Cardiac fibroblast (primary cell): ENCODE measurements at regions not wholly inside any gene's neighbourhood (a gene's known extent, or its start where the extent isn't known, plus 50 kb on each side); places are given as distances from the start of the nearest gene placed in this dataset.
"Not testable (repeated sequence)": the region's sequence is repeated elsewhere in the genome, so short reads cannot be mapped to it uniquely, and the experiment has no call there.

ENCODE experiments used
- DNase-seq, 2 donors: peaks; one replicate each; pipeline versions ENCODE4 v3.0.0 to v3.0.0-alpha.2; 2010; ENCODE audit warnings: low read depth in 2 of 2
- H3K4me3 ChIP-seq, 2 donors: replicated peaks in 1 of 2; 1 replicate in 1 of 2; 2 replicates in 1 of 2; pipeline ENCODE4 v1.5.1; 2011; ENCODE audit warnings: low read depth in 2 of 2, low read length in 2 of 2, mild to moderate bottlenecking in 2 of 2, moderate library complexity in 1 of 2
- TF ChIP-seq, protein P1 (sequence below): IDR thresholded peaks from one replicate; pipeline ENCODE4 v1.5.1; 2011; ENCODE audit warnings: low read depth, mild to moderate bottlenecking, low read length, inconsistent platforms

DNA sequence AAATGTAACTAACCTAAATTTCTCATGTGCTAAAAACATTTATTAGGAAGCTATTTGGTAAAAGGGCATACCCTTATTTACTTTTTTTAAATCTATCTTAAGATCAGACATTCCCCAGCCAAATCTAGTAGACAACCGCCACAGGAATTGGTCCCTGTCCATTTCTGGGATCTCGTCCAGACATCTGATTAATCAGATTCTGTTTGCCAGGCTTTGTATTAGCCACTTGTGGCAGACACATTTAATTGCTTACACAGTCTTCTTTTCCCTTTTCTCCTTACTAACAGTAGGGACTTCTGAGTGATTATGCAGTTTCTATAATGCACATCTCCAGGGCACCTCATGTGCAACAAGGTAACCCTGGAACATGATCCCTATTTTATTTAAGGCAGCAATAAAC lies 449.0 kb upstream of the RGS18 start:
- DNase-seq: no peak
- TF ChIP-seq, protein P1, sequence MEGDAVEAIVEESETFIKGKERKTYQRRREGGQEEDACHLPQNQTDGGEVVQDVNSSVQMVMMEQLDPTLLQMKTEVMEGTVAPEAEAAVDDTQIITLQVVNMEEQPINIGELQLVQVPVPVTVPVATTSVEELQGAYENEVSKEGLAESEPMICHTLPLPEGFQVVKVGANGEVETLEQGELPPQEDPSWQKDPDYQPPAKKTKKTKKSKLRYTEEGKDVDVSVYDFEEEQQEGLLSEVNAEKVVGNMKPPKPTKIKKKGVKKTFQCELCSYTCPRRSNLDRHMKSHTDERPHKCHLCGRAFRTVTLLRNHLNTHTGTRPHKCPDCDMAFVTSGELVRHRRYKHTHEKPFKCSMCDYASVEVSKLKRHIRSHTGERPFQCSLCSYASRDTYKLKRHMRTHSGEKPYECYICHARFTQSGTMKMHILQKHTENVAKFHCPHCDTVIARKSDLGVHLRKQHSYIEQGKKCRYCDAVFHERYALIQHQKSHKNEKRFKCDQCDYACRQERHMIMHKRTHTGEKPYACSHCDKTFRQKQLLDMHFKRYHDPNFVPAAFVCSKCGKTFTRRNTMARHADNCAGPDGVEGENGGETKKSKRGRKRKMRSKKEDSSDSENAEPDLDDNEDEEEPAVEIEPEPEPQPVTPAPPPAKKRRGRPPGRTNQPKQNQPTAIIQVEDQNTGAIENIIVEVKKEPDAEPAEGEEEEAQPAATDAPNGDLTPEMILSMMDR: no peak
- H3K4me3 ChIP-seq: no peak overlapping the region

DNA sequence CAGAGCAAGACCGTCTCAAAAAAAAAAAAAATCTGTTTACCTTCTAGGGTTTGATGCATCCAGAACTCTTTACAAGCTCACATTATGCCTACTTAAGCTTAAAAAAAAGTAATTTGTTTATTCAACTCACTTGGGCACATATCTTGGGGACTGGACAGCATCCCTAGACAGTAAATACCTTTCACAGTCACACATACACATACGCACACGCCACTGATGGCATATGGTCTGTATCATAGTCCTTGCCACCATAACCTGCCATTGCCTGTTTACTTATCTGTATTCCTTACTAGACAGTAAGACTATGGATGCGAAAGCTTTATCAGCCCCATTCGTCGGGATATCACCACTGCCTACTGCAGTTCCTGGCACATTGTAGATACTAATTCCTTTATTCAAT lies 446.3 kb upstream of the RGS18 start:
- no peak overlapping the region for H3K4me3 ChIP-seq
- no peak for DNase-seq
- TF ChIP-seq, protein P1: no peak

DNA sequence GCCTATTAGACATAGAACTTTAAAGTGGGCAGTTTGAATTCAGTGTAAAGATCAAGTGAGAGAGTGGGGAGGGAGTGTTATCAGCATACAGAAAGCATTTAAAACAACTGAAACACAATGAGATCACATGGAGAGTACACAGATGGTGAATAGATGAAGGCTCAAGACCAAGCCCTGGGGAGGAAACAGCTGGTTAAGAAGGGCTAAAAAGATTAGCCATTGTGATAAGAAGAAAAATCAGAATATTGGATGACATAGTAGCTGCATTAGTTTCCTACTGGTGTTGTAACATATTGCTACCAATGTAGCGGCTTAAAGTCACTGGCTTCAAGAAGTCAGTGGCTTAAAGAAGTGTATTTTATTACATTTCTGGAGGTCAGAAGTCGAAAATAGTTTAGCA lies 443.4 kb upstream of the RGS18 start:
- DNase-seq: no peak
- no peak overlapping the region for H3K4me3 ChIP-seq
- TF ChIP-seq, protein P1: no peak

DNA sequence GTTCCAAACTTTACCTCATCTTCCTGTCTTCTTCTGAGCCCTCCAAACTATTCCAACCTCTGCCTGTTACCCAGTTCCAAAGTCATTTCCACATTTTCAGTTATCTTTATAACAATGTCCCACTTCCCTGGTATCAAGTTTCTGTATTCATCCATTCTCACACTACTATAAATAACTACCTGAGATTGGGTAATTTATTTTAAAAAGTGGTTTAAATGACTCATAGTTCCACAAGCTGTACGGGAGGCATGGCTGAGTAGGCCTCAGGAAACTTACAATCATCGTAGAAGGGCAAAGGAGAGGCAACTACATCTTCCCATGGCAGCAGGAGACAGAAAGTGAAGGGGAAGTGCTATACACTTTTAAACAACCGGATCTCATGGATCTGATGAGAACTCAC lies 428.5 kb upstream of the RGS18 start:
- TF ChIP-seq, protein P1: no peak
- H3K4me3 ChIP-seq: no peak overlapping the region
- no peak for DNase-seq

DNA sequence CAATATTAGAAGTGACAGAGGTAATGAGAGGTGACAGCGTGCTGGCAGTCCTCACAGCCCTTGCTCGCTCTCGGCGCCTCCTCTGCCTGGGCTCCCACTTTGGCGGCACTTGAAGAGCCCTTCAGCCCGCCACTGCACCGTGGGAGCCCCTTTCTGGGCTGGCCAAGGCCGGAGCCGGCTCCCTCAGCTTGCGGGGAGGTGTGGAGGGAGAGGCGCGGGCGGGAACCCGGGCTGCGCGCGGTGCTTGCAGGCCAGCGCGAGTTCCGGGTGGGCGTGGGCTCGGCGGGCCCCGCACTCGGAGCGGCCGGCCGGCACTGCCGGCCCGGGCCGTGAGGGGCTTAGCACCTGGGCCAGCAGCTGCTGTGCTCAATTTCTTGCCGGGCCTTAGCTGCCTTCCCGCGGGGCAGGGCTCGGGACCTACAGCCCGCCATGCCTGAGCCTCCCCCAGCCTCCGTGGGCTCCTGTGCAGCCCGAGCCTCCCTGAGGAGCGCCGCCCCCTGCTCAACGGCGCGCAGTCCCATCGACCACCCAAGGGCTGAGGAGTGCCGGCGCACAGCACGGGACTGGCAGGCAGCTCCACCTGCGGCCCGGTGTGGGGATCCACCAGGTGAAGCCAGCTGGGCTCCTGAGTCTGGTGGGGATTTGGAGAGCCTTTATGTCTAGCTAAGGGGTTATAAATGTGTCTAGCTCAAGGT lies 426.5 kb upstream of the RGS18 start:
- not testable (repeated sequence) for H3K4me3 ChIP-seq, DNase-seq

DNA sequence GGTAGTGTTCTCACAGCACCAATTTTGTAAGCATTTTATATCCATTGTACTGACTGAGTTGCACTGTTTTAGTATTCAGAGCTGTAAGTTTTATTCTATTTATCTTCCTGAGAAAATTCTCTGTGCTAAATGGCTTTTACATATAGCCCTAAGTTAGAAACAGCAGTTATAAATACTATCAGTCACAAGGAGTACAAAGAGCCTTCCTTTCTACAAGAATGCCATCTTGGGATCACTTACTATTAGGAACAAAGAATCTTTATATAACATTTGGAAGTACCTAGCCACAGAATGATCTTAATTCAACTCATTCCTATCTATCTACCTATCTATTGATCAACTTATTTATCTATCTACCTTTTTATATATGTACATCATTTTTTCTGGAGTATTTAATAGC lies 423.9 kb upstream of the RGS18 start:
- TF ChIP-seq, protein P1: no peak
- no peak for DNase-seq
- H3K4me3 ChIP-seq: no peak overlapping the region

DNA sequence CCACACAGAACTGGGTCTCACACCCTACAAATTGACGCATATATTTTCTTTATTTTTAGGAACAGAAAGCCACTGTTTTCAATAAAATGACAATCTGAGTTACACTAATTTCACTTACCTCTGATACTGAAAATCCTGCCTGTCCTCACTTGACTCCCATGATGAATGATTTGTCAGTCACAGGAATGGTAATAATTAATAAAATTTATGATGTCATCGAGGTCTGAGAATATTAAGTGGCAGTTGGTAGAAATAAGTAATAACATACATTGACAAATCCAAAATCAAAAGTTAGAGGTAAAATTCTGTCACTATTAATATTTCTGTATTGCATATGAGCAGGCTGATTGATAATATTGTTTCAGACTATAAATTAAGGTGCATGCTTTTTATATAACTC lies 418.7 kb upstream of the RGS18 start:
- TF ChIP-seq, protein P1: no peak
- no peak overlapping the region for H3K4me3 ChIP-seq
- DNase-seq: no peak
